IPS-18c (cell line): ENCODE measurements at regions not wholly inside any gene's neighbourhood (a gene's known extent, or its start where the extent isn't known, plus 50 kb on each side); places are given as distances from the start of the nearest gene placed in this dataset.
"Not testable (repeated sequence)": the region's sequence is repeated elsewhere in the genome, so short reads cannot be mapped to it uniquely, and the experiment has no call there.

Experiments
- H3K4me3 ChIP-seq: 2 replicates; pipeline ENCODE4 v1.7.0; 2013; ENCODE audit warnings: low read depth, mild to moderate bottlenecking, low read length, moderate library complexity; ENCODE audit not compliant: insufficient read depth
- H3K9me3 ChIP-seq: one replicate; pipeline ENCODE4 v1.6.1; 2013; ENCODE audit warnings: mild to moderate bottlenecking, low read length, moderate library complexity; ENCODE audit not compliant: control insufficient read depth, insufficient read depth

- Histone ChIP-seq H3K9me3 (peaks cover 2% of the 10 kb centered on the region), H3K4me3 (no peak overlapping the region)
These were observed 1155.1 kb downstream of the TAF11L14 start for GRCh38 chr5:18789218-18789998.

DNA sequence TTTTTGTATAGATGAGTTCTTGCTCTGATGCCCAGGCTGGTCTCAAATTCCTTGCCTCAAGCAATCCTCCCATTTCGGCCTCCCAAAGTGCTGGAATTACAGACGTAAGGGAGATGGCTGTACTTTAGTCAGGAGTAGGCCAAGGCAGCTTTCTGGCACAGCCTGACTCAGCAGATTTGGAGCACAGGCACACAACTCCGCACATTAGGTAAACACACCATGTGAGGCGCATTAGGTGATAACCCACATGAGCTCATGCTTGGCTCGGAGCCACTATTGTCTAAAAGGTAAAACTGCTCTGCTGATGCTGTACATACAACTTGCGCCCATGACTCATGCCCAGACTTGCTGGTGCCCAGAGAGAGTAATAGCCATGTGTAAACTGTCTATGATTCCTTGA lies 1157.9 kb downstream of the TAF11L14 start:
- Histone ChIP-seq H3K4me3 (no peak overlapping the region), H3K9me3 (peaks cover 2% of the 10 kb centered on the region)

- no peak overlapping the region for H3K4me3 ChIP-seq
These were observed 1163.0 kb downstream of the TAF11L14 start for GRCh38 chr5:18797222-18797621.

DNA sequence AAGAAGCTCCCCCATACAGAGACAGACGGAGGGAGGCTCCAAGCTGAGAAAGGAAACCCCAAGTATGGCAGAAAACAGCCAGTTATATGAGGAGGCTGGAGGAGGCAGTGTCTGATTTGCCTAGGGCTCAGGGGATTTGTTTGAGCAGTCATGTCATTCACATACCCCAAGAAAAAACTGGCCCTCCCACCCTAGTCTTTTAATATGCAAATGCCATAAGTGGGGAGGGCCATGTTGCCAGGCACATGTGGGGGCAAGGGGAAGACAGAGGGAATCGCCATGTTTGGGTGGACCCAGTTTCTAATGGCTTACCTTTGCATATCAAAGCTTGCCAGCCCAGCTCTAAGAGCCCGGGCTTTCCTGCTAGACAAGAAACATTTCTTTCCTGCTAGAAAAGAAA lies 1163.8 kb downstream of the TAF11L14 start:
- H3K4me3 ChIP-seq, result no peak overlapping the region
- no peaks in the 10 kb centered on the region for H3K9me3 ChIP-seq

More at GRCh38 chr5:18797222-18797621, 1163.0 kb downstream of the TAF11L14 start:
- peaks cover 2% of the 10 kb centered on the region for H3K9me3 ChIP-seq

DNA sequence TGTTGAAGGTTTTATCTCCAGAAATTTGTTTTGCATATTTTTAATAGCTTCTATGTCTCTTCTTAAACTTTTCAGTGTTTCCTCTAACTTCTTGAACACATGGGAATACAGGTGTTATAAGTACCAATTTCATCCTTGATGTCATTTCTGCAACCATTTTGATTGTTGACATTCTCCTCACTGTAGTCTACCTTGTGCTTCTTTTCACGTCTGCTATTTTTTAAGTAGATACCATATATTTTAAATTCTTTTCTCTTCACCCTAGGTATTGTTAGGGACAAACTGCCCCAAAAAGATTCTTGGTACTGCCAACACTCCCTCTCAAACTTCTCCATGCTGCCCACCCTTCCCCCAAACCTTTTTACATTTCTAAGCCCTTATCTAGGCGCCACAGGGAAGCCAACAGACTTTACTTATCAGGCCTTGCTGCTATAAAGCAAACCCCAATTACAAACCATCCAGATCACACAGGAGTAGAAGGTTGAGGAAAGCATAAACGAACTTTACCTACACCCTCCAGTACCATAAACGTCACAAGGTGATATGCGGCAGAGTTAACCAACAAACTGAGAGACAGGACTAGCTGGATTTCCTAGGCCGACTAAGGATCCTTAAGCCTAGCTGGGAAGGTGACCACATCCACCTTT lies 1165.3 kb downstream of the TAF11L14 start:
- no peaks in the 10 kb centered on the region for H3K9me3 ChIP-seq
- H3K4me3 ChIP-seq, result no peak overlapping the region

DNA sequence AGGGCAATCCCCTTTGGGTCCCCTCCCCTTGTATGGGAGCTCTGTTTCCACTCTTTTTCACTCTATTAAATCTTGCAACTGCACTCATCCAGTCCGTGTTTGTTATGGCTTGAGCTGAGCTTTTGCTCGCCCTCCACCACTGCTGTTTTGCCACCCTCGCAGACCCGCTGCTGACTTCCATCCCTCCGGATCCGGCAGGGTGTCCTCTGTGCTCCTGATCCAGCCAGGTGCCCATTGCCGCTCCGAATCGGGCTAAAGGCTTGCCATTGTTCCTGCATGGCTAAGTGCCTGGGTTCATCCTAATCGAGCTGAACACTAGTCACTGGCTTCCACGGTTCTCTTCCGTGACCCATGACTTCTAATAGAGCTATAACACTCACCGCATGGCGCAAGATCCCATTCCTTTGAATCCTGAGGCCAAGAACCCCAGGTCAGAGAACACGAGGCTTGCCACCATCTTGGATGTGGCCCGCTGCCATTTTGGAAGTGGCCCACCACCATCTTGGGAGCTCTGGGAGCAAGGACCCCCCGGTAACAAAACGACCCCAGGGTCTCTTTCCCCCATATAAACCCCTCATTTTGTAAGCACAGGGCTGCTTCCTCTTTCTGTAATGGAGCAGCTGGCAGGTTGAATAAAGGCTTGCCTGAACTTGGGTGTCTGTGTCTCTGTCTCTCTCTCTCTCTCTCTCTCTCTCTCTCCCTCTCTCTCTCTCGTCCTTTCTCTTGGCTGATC lies 1166.2 kb downstream of the TAF11L14 start:
- Histone ChIP-seq H3K9me3 (no peaks in the 10 kb centered on the region), H3K4me3 (no peak overlapping the region)

- not testable (repeated sequence) for H3K4me3 ChIP-seq
These were observed 1167.2 kb downstream of the TAF11L14 start for GRCh38 chr5:18801413-18801812.

GRCh38 chr5:18802336-18802735 lies 1168.1 kb downstream of the TAF11L14 start:
- Histone ChIP-seq H3K4me3 (no peak overlapping the region), H3K9me3 (no peaks in the 10 kb centered on the region)

More at GRCh38 chr5:18801413-18801812, 1167.2 kb downstream of the TAF11L14 start:
- not testable (repeated sequence) for H3K9me3 ChIP-seq

DNA sequence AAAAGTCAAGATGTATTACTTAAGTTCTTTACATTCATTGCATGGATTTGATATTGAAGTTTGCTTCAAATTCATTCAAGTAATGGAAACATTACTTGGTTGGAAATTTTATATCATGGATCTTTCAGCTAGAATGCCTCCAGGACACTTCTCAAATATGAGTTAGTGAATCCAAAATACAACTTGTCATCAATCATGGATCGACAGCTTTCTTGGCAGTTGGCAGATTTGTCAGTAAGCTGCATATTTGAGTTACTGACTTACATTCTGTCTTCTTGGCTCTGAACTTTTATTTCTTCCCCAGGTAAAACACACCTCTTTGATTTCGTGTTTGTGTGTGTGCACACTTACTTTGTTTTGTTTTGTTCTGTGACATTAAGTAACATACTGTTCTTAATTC lies 1171.1 kb downstream of the TAF11L14 start:
- Histone ChIP-seq H3K4me3 (no peak overlapping the region), H3K9me3 (no peaks in the 10 kb centered on the region)

DNA sequence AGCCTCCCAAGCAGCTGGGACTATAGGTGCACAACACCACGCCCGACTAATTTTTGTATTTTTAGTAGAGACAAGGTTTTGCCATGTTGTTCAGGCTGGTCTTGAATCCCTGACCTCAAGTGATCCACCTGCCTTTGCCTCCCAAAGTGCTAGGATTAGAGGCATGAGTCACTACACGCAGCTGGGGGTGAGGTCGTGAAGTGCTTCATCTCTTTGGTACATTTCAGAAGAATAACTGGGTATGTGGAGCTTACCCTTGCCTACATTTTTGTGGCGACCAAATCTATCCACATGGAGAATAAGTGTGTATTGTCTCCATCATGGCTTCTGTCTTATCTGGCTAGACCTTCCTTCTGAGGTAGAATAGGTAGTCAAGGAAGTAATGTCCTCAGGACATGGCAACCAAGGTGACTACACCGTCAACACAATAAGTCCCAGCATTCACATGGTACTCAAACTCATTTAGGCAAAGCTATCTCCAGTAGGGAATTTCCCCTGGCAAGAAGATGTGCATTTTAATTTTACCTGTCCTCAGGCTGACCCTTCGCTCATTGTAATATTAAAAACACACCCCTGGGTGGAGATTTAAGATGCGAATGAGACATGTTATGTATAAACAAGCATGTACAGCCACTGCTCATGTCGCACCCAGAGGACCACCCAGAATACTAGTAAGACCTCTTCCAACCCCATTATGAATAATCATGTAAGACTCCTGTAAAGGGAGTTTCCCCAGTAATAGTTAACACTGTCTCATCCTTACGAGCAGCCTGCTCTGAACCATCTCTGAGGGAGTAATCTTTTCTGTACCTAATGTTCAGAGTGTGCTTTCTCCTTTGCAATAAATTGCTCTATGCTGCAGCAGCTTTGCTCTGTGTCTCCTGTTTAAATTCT lies 1173.2 kb downstream of the TAF11L14 start:
- Histone ChIP-seq H3K9me3 (no peaks in the 10 kb centered on the region), H3K4me3 (no peak overlapping the region)

- no peak overlapping the region for H3K4me3 ChIP-seq
- no peaks in the 10 kb centered on the region for H3K9me3 ChIP-seq
These were observed 1176.3 kb downstream of the CDH18 start for GRCh38 chr5:18811661-18812060.

DNA sequence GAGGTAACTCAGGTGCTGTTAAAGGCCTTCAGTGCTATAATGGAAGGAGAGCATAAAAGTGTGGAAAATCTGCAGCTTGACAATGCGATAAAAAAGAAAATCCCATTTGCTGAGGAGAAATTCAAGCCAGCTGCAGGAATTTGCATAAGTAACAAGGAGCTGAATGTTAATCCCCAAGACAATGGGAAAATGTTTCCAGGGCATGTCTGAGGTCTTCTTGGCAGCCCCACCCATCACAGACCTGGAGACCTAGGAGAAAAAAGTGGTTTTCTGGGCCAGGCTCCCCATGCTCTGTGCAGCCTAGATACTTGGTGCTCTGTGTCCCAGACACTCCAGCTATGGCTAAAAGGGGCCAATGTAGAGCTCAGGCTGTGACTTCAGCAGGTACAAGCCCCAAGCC lies 1159.6 kb downstream of the CDH18 start:
- Histone ChIP-seq H3K9me3 (peaks cover 2% of the 10 kb centered on the region), H3K4me3 (no peak overlapping the region)

DNA sequence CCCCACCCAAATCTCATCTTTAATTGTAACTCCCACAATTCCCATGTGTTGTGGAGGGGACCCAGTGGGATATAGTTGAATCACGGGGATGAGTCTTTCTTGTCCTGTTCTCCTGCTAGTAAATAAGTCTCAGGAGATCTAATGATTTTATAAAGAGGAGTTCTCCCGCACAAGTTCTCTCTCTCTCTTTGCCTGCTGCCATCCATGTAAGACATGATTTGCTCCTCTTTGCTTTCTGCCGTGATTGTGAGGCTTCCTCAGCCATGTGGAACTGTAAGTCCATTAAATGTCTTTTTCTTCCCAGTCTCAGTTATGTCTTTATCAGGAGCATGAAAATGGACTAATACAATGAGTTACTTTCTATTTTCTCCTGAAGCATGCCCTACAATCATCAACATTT lies 1158.5 kb downstream of the CDH18 start:
- no peak overlapping the region for H3K4me3 ChIP-seq
- H3K9me3 ChIP-seq, result peaks cover 2% of the 10 kb centered on the region

- Histone ChIP-seq H3K9me3 (no peaks in the 10 kb centered on the region), H3K4me3 (no peak overlapping the region)
These were observed 1137.8 kb downstream of the CDH18 start for GRCh38 chr5:18850216-18850615.

DNA sequence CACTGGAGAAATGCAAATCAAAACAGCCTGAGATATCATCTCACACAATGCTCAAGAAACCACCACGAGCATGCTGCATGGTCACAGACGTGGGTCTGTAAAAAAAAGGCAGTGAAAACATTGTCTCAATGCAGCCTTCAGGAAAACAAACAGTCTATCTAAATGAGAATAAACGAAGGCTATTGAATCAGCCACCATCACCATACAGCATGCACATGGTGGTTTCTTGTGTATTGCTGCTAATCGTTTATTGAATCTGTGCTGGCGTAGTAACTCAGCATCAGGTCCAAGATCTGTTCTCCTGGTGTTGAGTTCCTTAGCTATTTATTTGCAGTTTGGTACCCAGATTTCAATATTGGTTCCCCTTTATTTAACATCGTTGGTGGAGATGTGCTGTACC lies 1115.0 kb downstream of the CDH18 start:
- Histone ChIP-seq H3K9me3 (no peaks in the 10 kb centered on the region), H3K4me3 (no peak overlapping the region)

DNA sequence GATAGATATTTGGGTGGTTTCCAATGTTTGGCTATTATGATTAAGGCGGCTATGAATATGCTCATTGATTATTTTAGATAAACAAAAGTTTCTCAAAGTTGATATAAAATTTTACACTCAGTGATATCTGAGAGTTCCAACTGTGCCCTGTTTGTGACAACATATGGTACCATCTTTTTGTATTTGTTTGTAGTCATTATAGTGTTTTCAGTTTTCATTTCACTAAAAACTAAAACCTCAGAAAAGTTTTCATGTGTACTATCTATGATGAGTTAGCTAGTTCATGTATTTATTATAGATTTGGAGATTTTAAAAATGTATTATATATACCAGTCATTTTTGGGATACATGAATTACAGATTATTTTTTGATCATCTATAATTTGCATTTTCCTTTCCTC lies 1111.4 kb downstream of the CDH18 start:
- Histone ChIP-seq H3K4me3 (no peak overlapping the region), H3K9me3 (no peaks in the 10 kb centered on the region)

- no peaks in the 10 kb centered on the region for H3K9me3 ChIP-seq
These were observed 1106.4 kb downstream of the CDH18 start for GRCh38 chr5:18881615-18882014.

More at GRCh38 chr5:18881615-18882014, 1106.4 kb downstream of the CDH18 start:
- no peak overlapping the region for H3K4me3 ChIP-seq
